ENCODE measurements at regions not wholly inside any gene's neighbourhood (a gene's known extent, or its start where the extent isn't known, plus 50 kb on each side); places are given as distances from the start of the nearest gene placed in this dataset.
"Not testable (repeated sequence)": the region's sequence is repeated elsewhere in the genome, so short reads cannot be mapped to it uniquely, and the experiment has no call there.

- H3K36me3 ChIP-seq (ENCODE audit: insufficient read depth, low read length) = no peaks in the 10 kb centered on the region
- no peaks in the 10 kb centered on the region for H3K27me3 ChIP-seq (ENCODE audit: control insufficient read depth in 1 of 2, insufficient read depth in 2 of 2, low read length in 2 of 2)
- H3K4me1 ChIP-seq (ENCODE audit: insufficient read depth, low read length) = peaks cover 7% of the 10 kb centered on the region
- H3K9ac ChIP-seq (ENCODE audit: low read length) = no peak overlapping the region
- H3K4me3 ChIP-seq (ENCODE audit: low read depth in 1 of 2, low read length in 2 of 2) = no peak overlapping the region
- H3K27ac ChIP-seq (ENCODE audit: low read depth, low read length) = no peak overlapping the region
- H3K9me3 ChIP-seq (ENCODE audit: low read length) = no peaks in the 10 kb centered on the region
Observed at GRCh38 chr19:28126135-28126898, 1086.6 kb downstream of the UQCRFS1 start.

DNA sequence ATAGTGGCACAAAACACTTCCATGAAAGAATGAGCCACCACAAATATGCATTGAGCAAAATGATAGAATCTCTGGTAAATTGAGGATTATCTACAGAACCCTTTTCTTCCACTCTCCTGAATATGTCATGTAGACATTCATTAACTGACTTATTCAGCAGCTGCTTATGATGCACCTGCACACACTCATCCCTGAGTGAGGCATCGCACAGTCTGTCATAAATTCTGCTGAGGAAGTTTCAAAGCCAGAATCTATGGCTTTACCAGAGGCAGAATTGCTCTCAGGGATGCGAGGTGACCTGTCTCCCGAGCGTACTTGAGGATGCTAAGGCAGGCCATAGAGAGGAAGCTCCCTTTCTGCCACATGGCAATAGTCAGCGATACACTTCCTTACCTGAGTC is 1090.2 kb downstream of the UQCRFS1 start:
- H3K4me3 ChIP-seq (ENCODE audit: low read depth in 1 of 2, low read length in 2 of 2) = no peak overlapping the region
- no peak overlapping the region for H3K9ac ChIP-seq (ENCODE audit: low read length)
- H3K27ac ChIP-seq (ENCODE audit: low read depth, low read length) = no peak overlapping the region

GRCh38 chr19:28118235-28118634 is 1094.7 kb downstream of the UQCRFS1 start:
- H3K27ac ChIP-seq (ENCODE audit: low read depth, low read length) = no peak overlapping the region
- H3K9me3 ChIP-seq (ENCODE audit: low read length) = no peaks in the 10 kb centered on the region
- H3K4me1 ChIP-seq (ENCODE audit: insufficient read depth, low read length) = no peaks in the 10 kb centered on the region
- no peaks in the 10 kb centered on the region for H3K27me3 ChIP-seq (ENCODE audit: control insufficient read depth in 1 of 2, insufficient read depth in 2 of 2, low read length in 2 of 2)
- no peak overlapping the region for H3K9ac ChIP-seq (ENCODE audit: low read length)
- no peak overlapping the region for H3K4me3 ChIP-seq (ENCODE audit: low read depth in 1 of 2, low read length in 2 of 2)
- no peaks in the 10 kb centered on the region for H3K36me3 ChIP-seq (ENCODE audit: insufficient read depth, low read length)

More for the DNA sequence above, 1090.2 kb downstream of the UQCRFS1 start:
- H3K9me3 ChIP-seq (ENCODE audit: low read length) = no peaks in the 10 kb centered on the region
- H3K27me3 ChIP-seq (ENCODE audit: control insufficient read depth in 1 of 2, insufficient read depth in 2 of 2, low read length in 2 of 2) = no peaks in the 10 kb centered on the region
- peaks cover 7% of the 10 kb centered on the region for H3K4me1 ChIP-seq (ENCODE audit: insufficient read depth, low read length)
- no peaks in the 10 kb centered on the region for H3K36me3 ChIP-seq (ENCODE audit: insufficient read depth, low read length)

DNA sequence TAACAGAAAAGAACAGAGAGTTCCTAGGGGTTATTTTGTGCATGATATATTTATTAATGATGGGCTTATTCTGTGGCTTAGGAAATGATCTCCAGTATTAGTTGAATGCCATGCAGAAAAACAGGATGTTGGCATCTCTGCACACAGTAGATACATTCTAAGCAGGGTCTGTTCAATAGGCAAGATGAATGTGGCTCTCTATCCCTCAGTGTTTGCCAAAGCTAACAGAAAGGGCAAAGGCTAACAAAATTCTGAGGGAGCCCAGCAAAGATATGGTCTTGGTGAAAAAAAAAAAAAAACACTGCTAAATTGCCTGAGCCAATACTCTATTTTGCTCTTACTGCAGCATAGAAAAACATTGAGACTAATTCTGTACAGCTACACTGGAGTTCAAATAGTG is 1095.8 kb downstream of the UQCRFS1 start:
- Histone ChIP-seq H3K36me3 (ENCODE audit: insufficient read depth, low read length) (no peaks in the 10 kb centered on the region), H3K27ac (ENCODE audit: low read depth, low read length) (no peak overlapping the region), H3K9me3 (ENCODE audit: low read length) (no peaks in the 10 kb centered on the region), H3K27me3 (ENCODE audit: control insufficient read depth in 1 of 2, insufficient read depth in 2 of 2, low read length in 2 of 2) (no peaks in the 10 kb centered on the region), H3K9ac (ENCODE audit: low read length) (no peak overlapping the region), H3K4me1 (ENCODE audit: insufficient read depth, low read length) (no peaks in the 10 kb centered on the region), H3K4me3 (ENCODE audit: low read depth in 1 of 2, low read length in 2 of 2) (no peak overlapping the region)

DNA sequence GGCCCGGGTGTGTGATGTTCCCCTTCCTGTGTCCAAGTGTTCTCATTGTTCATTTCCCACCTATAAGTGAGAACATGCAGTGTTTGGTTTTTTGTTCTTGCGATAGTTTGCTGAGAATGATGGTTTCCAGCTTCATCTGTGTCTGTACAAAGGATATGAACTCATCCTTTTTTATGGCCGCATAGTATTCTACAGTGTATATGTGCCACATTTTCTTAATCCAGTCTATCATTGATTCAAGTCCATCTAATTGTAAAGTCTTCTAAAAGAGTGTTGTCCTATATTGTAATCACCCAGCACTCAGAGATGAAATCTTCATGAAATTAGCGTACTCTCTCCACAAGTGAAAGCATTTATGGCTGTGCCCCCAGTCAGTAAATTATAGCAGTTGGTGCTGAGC is 1096.6 kb downstream of the UQCRFS1 start:
- H3K36me3 ChIP-seq (ENCODE audit: insufficient read depth, low read length); H3K9me3 ChIP-seq (ENCODE audit: low read length); H3K4me3 ChIP-seq (ENCODE audit: low read depth in 1 of 2, low read length in 2 of 2); H3K27me3 ChIP-seq (ENCODE audit: control insufficient read depth in 1 of 2, insufficient read depth in 2 of 2, low read length in 2 of 2); H3K27ac ChIP-seq (ENCODE audit: low read depth, low read length); H3K4me1 ChIP-seq (ENCODE audit: insufficient read depth, low read length); H3K9ac ChIP-seq (ENCODE audit: low read length): not testable (repeated sequence)

DNA sequence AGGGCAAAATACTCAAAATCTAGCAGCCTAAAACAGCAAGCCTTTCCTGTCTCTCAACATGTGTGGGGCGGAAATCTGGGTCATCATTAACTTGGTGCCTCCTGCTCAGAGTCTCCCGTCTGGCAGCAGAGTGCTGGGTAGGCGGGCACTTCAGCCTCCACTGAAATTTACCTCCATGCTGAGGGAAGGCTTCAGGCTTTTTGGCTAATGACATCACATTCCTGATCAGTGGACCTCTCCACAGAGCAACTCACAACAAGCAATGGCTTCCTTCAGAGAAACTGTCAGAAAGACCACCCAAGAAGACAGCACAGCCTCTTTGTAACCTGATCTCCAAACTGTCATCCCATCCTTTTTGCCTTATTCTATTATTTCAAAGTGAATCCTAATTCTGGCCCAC is 1109.0 kb downstream of the UQCRFS1 start:
- Histone ChIP-seq H3K4me1 (ENCODE audit: insufficient read depth, low read length) (no peaks in the 10 kb centered on the region), H3K27me3 (ENCODE audit: control insufficient read depth in 1 of 2, insufficient read depth in 2 of 2, low read length in 2 of 2) (no peaks in the 10 kb centered on the region), H3K36me3 (ENCODE audit: insufficient read depth, low read length) (no peaks in the 10 kb centered on the region), H3K4me3 (ENCODE audit: low read depth in 1 of 2, low read length in 2 of 2) (no peak overlapping the region), H3K27ac (ENCODE audit: low read depth, low read length) (no peak overlapping the region), H3K9me3 (ENCODE audit: low read length) (no peaks in the 10 kb centered on the region), H3K9ac (ENCODE audit: low read length) (no peak overlapping the region)

DNA sequence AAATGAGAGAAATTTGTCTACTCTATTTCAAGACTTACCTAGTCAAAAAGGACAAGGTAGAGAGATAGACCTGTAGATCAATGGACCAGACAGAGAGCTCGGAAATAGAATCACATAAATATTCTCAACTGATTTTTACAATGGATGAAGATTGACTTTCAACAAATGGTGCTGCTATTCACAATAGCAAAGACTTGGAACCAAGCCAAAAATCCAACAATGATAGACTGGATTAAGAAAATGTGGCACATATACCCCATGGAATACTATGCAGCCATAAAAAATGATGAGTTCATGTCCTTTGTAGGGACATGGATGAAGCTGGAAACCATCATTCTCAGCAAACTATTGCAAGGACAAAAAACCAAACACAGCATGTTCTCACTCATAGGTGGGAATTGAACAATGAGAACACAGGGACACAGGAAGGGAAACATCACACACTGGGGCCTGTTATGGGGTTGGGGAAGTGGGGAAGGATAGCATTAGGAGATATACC is 1128.2 kb downstream of the UQCRFS1 start:
- H3K27ac ChIP-seq (ENCODE audit: low read depth, low read length); H3K9ac ChIP-seq (ENCODE audit: low read length); H3K4me1 ChIP-seq (ENCODE audit: insufficient read depth, low read length); H3K27me3 ChIP-seq (ENCODE audit: control insufficient read depth in 1 of 2, insufficient read depth in 2 of 2, low read length in 2 of 2); H3K36me3 ChIP-seq (ENCODE audit: insufficient read depth, low read length); H3K9me3 ChIP-seq (ENCODE audit: low read length); H3K4me3 ChIP-seq (ENCODE audit: low read depth in 1 of 2, low read length in 2 of 2): not testable (repeated sequence)

GRCh38 chr19:28076628-28077027 is 1136.3 kb downstream of the UQCRFS1 start:
- no peak overlapping the region for H3K27ac ChIP-seq (ENCODE audit: low read depth, low read length)
- H3K27me3 ChIP-seq (ENCODE audit: control insufficient read depth in 1 of 2, insufficient read depth in 2 of 2, low read length in 2 of 2) = no peaks in the 10 kb centered on the region
- no peak overlapping the region for H3K9ac ChIP-seq (ENCODE audit: low read length)
- no peaks in the 10 kb centered on the region for H3K9me3 ChIP-seq (ENCODE audit: low read length)
- H3K4me1 ChIP-seq (ENCODE audit: insufficient read depth, low read length) = no peaks in the 10 kb centered on the region
- H3K36me3 ChIP-seq (ENCODE audit: insufficient read depth, low read length) = no peaks in the 10 kb centered on the region
- no peak overlapping the region for H3K4me3 ChIP-seq (ENCODE audit: low read depth in 1 of 2, low read length in 2 of 2)

DNA sequence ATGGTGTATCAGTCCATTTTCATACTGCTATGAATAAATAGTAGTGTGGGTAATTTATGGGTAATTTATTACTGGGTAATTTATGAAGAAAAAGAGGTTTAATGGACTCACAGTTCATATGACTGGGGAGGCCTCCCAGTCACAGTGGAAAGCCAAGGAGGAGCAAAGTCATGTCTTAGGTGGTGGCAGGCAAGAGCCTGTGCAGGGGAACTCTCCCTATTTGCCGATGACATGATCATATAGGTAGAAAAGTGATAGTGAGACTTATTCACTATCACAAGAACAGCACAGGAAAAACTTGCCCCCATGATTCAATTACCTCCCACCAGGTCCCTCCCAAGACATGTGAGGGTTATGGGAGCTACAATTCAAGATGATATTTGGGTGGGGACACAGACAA is 1137.7 kb downstream of the UQCRFS1 start:
- H3K9me3 ChIP-seq (ENCODE audit: low read length) = no peaks in the 10 kb centered on the region
- no peak overlapping the region for H3K4me3 ChIP-seq (ENCODE audit: low read depth in 1 of 2, low read length in 2 of 2)
- no peak overlapping the region for H3K9ac ChIP-seq (ENCODE audit: low read length)
- H3K27ac ChIP-seq (ENCODE audit: low read depth, low read length) = no peak overlapping the region
- no peaks in the 10 kb centered on the region for H3K4me1 ChIP-seq (ENCODE audit: insufficient read depth, low read length)
- H3K27me3 ChIP-seq (ENCODE audit: control insufficient read depth in 1 of 2, insufficient read depth in 2 of 2, low read length in 2 of 2) = no peaks in the 10 kb centered on the region
- H3K36me3 ChIP-seq (ENCODE audit: insufficient read depth, low read length) = no peaks in the 10 kb centered on the region

GRCh38 chr19:28074773-28075172 is 1138.2 kb downstream of the UQCRFS1 start:
- H3K9me3 ChIP-seq (ENCODE audit: low read length) = no peaks in the 10 kb centered on the region
- H3K4me1 ChIP-seq (ENCODE audit: insufficient read depth, low read length) = no peaks in the 10 kb centered on the region
- H3K9ac ChIP-seq (ENCODE audit: low read length) = no peak overlapping the region
- no peaks in the 10 kb centered on the region for H3K36me3 ChIP-seq (ENCODE audit: insufficient read depth, low read length)
- H3K4me3 ChIP-seq (ENCODE audit: low read depth in 1 of 2, low read length in 2 of 2) = no peak overlapping the region
- H3K27ac ChIP-seq (ENCODE audit: low read depth, low read length) = no peak overlapping the region
- no peaks in the 10 kb centered on the region for H3K27me3 ChIP-seq (ENCODE audit: control insufficient read depth in 1 of 2, insufficient read depth in 2 of 2, low read length in 2 of 2)

GRCh38 chr19:28067882-28068281 is 1145.1 kb downstream of the UQCRFS1 start:
- Histone ChIP-seq H3K27ac (ENCODE audit: low read depth, low read length) (no peak overlapping the region), H3K4me3 (ENCODE audit: low read depth in 1 of 2, low read length in 2 of 2) (no peak overlapping the region), H3K9me3 (ENCODE audit: low read length) (no peaks in the 10 kb centered on the region), H3K4me1 (ENCODE audit: insufficient read depth, low read length) (no peaks in the 10 kb centered on the region), H3K27me3 (ENCODE audit: control insufficient read depth in 1 of 2, insufficient read depth in 2 of 2, low read length in 2 of 2) (no peaks in the 10 kb centered on the region), H3K9ac (ENCODE audit: low read length) (no peak overlapping the region), H3K36me3 (ENCODE audit: insufficient read depth, low read length) (no peaks in the 10 kb centered on the region)

- H3K27ac ChIP-seq (ENCODE audit: low read depth, low read length) = no peak overlapping the region
- H3K4me1 ChIP-seq (ENCODE audit: insufficient read depth, low read length) = no peaks in the 10 kb centered on the region
- H3K4me3 ChIP-seq (ENCODE audit: low read depth in 1 of 2, low read length in 2 of 2) = no peak overlapping the region
- no peaks in the 10 kb centered on the region for H3K36me3 ChIP-seq (ENCODE audit: insufficient read depth, low read length)
- no peaks in the 10 kb centered on the region for H3K9me3 ChIP-seq (ENCODE audit: low read length)
- no peak overlapping the region for H3K9ac ChIP-seq (ENCODE audit: low read length)
- no peaks in the 10 kb centered on the region for H3K27me3 ChIP-seq (ENCODE audit: control insufficient read depth in 1 of 2, insufficient read depth in 2 of 2, low read length in 2 of 2)
Observed at GRCh38 chr19:28066988-28067387, 1146.0 kb downstream of the UQCRFS1 start.
